Tibial artery (tissue), 4 donors: ENCODE measurements at regions not wholly inside any gene's neighbourhood (a gene's known extent, or its start where the extent isn't known, plus 50 kb on each side); places are given as distances from the start of the nearest gene placed in this dataset.

Experiments
- DNase-seq, 2 donors: peaks; one replicate each; pipeline ENCODE4 v3.0.0-alpha.2; 2019
- H3K27ac ChIP-seq, 2 donors: fragments of 200-600 bp; sonication (generic) in 1 of 2; 1 replicate in 1 of 2; 2 replicates in 1 of 2; pipeline ENCODE4 v1.5.1; 2018 to 2019; ENCODE audit warnings: mild to moderate bottlenecking in 1 of 2
- H3K27me3 ChIP-seq, 2 donors: fragments of 200-600 bp; sonication (generic) in 1 of 2; one replicate each; pipeline versions ENCODE4 v1.5.1 to v1.6.0; 2016 to 2019
- H3K36me3 ChIP-seq, 3 donors: fragments of 200-600 bp; sonication (generic) in 2 of 3; one replicate each; pipeline ENCODE4 v1.5.1; 2016 to 2019; ENCODE audit warnings: mild to moderate bottlenecking in 2 of 3
- H3K4me1 ChIP-seq, 4 donors: fragments of 200-600 bp; sonication (generic) in 2 of 4; 1 replicate in 3 of 4; 2 replicates in 1 of 4; pipeline ENCODE4 v1.5.1; 2016 to 2019
- H3K4me3 ChIP-seq, 2 donors: fragments of 200-600 bp; sonication (generic) in 1 of 2; 1 replicate in 1 of 2; 2 replicates in 1 of 2; pipeline ENCODE4 v1.5.1; 2018 to 2019; ENCODE audit warnings: mild to moderate bottlenecking in 2 of 2
- H3K9me3 ChIP-seq, 3 donors: fragments of 200-600 bp; sonication (generic) in 1 of 3; one replicate each; pipeline ENCODE4 v1.5.1; 2016 to 2019
- CTCF ChIP-seq, 2 experiments: fragments of 200-600 bp in 1 of 2; fragments of 450-650 bp in 1 of 2; IDR thresholded peaks; one replicate each; pipeline ENCODE4 v1.5.1; 2017 to 2019; ENCODE audit warnings: antibody characterized with exemption in 2 of 2, mild to moderate bottlenecking in 1 of 2, moderate library complexity in 1 of 2
- intact Hi-C: fragments of 100-400 bp; cut with DNase I; formaldehyde crosslinking; loops from one replicate; pipeline ENCODE4 v1.15.0; 2023; ENCODE audit warnings: low total_unique reads

- no peak for TF ChIP-seq CTCF (IDR thresholded peaks at IDR 0.05)
- intact Hi-C loops = no loop called here
- no peaks in the 10 kb centered on the region for H3K4me1 ChIP-seq
These were observed 205.5 kb downstream of the HS3ST3B1 start for GRCh38 chr17:14506364-14506763.

DNA sequence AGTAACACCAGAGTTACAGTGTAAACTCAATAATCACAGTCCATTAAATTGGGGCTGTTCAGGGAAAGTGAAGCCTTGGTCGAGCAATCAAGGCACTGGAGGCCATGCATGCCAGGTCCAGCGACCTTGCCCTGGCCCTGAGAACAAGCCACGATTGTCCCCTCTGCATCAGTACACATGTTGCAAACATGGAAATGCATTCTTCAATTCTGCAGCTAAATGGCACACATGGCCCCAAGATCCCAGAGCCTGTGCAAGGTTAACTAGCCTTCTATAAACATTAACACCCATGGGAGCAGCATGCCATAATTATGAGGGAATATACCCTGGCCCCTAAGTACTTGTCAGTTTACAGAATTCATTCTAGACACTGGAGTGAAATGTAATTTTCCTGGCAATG, 204.7 kb downstream of the HS3ST3B1 start:
- Histone ChIP-seq H3K27ac (no peak overlapping the region), H3K36me3 (no peaks in the 10 kb centered on the region), H3K4me1 (no peaks in the 10 kb centered on the region), H3K9me3 (no peaks in the 10 kb centered on the region), H3K27me3 (no peaks in the 10 kb centered on the region), H3K4me3 (no peak overlapping the region)
- DNase-seq = no peak
- TF ChIP-seq CTCF (IDR thresholded peaks at IDR 0.05) = no peak
- intact Hi-C loops = no loop called here

More at GRCh38 chr17:14506364-14506763, 205.5 kb downstream of the HS3ST3B1 start:
- Histone ChIP-seq H3K27ac (no peak overlapping the region), H3K4me3 (no peak overlapping the region), H3K36me3 (no peaks in the 10 kb centered on the region), H3K27me3 (no peaks in the 10 kb centered on the region), H3K9me3 (no peaks in the 10 kb centered on the region)
- no peak for DNase-seq

DNA sequence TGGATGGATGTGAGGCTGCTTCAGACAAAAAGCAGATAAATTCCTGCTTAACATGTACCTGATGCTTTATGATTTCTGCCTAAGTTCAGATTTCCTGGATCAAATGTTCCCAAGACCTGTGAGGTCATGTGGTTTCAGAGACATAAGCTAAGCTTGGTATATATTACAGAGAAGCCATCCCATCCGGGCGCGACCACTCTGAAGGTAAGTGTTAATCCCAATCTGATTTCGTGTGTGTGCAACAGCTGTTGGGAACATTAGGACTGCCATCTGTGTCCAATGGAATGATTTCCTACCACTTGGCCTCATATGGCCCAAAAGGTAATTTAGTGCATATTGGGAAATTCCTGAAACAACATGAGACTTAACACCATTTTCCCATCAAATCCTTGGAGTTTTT, 199.1 kb downstream of the HS3ST3B1 start:
- no peak for TF ChIP-seq CTCF (IDR thresholded peaks at IDR 0.05)
- H3K36me3 ChIP-seq = no peaks in the 10 kb centered on the region
- H3K4me3 ChIP-seq = no peak overlapping the region
- H3K27me3 ChIP-seq = no peaks in the 10 kb centered on the region
- H3K27ac ChIP-seq = no peak overlapping the region
- peaks cover 0 to 2% (median 0%) of the 10 kb centered on the region in 3 donors for H3K9me3 ChIP-seq
- intact Hi-C loops = no loop called here
- H3K4me1 ChIP-seq = no peaks in the 10 kb centered on the region
- DNase-seq = no peak

- Histone ChIP-seq H3K4me3 (no peak overlapping the region), H3K27me3 (no peaks in the 10 kb centered on the region), H3K27ac (no peak overlapping the region), H3K36me3 (no peaks in the 10 kb centered on the region), H3K9me3 (peaks cover 0 to 5% (median 0%) of the 10 kb centered on the region in 3 donors), H3K4me1 (no peaks in the 10 kb centered on the region)
- no peak for TF ChIP-seq CTCF (IDR thresholded peaks at IDR 0.05)
- intact Hi-C loops = no loop called here
- no peak for DNase-seq
These were observed 197.9 kb downstream of the HS3ST3B1 start for GRCh38 chr17:14498812-14499211.

DNA sequence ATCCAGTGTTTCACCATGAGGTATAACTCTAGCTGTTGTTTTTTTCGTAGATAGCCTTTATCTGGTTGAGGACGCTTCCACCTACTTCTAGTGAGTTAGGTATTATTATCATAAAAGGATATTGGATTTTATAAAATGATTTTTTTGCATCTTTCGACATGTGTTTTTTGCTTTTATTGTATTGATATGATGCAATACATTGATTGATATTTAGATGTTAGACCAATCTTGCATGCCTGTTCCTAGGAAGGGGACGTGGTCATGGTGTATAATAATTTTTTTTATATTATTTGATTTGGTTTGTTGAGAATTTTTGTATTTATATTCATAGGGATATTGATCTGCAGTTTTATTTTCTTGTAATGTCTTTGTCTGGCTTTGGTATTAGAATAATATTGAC, 193.3 kb downstream of the HS3ST3B1 start:
- H3K4me1 ChIP-seq = no peaks in the 10 kb centered on the region
- no peak overlapping the region for H3K4me3 ChIP-seq
- intact Hi-C loops = no loop called here
- H3K36me3 ChIP-seq = no peaks in the 10 kb centered on the region
- peaks cover 0 to 5% (median 0%) of the 10 kb centered on the region in 3 donors for H3K9me3 ChIP-seq
- no peaks in the 10 kb centered on the region for H3K27me3 ChIP-seq
- no peak for TF ChIP-seq CTCF (IDR thresholded peaks at IDR 0.05)
- no peak overlapping the region for H3K27ac ChIP-seq
- no peak for DNase-seq

- Histone ChIP-seq H3K27me3 (no peaks in the 10 kb centered on the region), H3K4me1 (no peaks in the 10 kb centered on the region), H3K36me3 (no peaks in the 10 kb centered on the region), H3K27ac (no peak overlapping the region), H3K4me3 (no peak overlapping the region), H3K9me3 (peaks cover 0 to 3% (median 0%) of the 10 kb centered on the region in 3 donors)
- no peak for DNase-seq
- no peak for TF ChIP-seq CTCF (IDR thresholded peaks at IDR 0.05)
- intact Hi-C loops = no loop called here
These were observed 189.1 kb downstream of the HS3ST3B1 start for GRCh38 chr17:14489986-14490385.
